ENCODE measurements at regions not wholly inside any gene's neighbourhood (a gene's known extent, or its start where the extent isn't known, plus 50 kb on each side); places are given as distances from the start of the nearest gene placed in this dataset.

DNA sequence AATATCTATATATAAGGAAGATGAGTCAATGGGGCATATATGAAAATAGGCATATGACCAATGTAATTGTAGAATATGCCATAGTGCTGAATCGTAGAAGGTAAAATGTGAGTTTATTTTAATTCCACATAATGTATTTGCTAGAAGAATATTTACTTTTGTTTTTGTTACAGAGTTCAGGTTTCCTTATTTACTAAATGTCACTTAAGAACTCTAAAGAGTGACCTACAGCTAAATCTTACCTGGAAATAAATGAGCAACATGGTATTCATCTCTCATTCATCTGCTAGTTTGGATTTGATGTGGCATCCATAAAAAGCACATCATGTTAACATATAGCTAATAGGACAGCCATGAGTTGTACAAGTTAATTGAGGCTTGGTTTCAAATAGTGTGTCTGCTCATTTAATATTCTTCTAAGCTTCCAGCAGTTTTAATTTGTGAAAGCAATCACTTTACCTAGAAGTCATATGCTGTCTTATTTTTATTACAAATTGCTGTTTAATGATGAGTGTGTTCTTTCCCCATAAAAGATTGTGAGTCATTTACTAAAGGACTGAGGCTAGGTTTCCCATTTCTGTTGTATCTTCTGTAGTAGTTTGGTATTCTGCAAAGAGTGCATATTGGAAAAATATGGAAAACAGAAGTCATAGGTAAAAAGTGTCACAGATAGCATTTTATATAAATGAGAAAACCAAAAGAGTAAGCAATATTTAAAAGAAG lies 222.1 kb upstream of the POU1F1 start:
- no peak for TF ChIP-seq POLR2A (IDR thresholded peaks at IDR 0.05)
- TF ChIP-seq, protein P1, sequence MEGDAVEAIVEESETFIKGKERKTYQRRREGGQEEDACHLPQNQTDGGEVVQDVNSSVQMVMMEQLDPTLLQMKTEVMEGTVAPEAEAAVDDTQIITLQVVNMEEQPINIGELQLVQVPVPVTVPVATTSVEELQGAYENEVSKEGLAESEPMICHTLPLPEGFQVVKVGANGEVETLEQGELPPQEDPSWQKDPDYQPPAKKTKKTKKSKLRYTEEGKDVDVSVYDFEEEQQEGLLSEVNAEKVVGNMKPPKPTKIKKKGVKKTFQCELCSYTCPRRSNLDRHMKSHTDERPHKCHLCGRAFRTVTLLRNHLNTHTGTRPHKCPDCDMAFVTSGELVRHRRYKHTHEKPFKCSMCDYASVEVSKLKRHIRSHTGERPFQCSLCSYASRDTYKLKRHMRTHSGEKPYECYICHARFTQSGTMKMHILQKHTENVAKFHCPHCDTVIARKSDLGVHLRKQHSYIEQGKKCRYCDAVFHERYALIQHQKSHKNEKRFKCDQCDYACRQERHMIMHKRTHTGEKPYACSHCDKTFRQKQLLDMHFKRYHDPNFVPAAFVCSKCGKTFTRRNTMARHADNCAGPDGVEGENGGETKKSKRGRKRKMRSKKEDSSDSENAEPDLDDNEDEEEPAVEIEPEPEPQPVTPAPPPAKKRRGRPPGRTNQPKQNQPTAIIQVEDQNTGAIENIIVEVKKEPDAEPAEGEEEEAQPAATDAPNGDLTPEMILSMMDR (IDR thresholded peaks at IDR 0.05) = no peak
- no peak for TF ChIP-seq POLR2AphosphoS5 (IDR thresholded peaks at IDR 0.05)
